Astrocyte (in vitro differentiated cells and primary cell): ENCODE measurements at regions not wholly inside any gene's neighbourhood (a gene's known extent, or its start where the extent isn't known, plus 50 kb on each side); places are given as distances from the start of the nearest gene placed in this dataset.

ENCODE experiments used
- DNase-seq: peaks from one replicate; pipeline ENCODE4 v3.0.0-alpha.2; 2010; ENCODE audit warnings: low read depth
- FAIRE-seq: peaks from 2 replicates; lab custom pipeline; 2011; peaks lifted over from hg19 to GRCh38; lab: Jason Lieb, UNC
- H2AFZ ChIP-seq: 2 replicates; pipeline ENCODE4 v1.6.0; 2012; ENCODE audit warnings: low read depth, low read length, inconsistent platforms
- H3K27ac ChIP-seq: 2 replicates; pipeline ENCODE4 v1.5.1; 2011; ENCODE audit warnings: low read depth, low read length, inconsistent platforms
- H3K27me3 ChIP-seq: 2 replicates; pipeline ENCODE4 v1.6.0; 2011; ENCODE audit warnings: low read length, inconsistent platforms; ENCODE audit not compliant: insufficient read depth
- H3K36me3 ChIP-seq: 2 replicates; pipeline ENCODE4 v1.5.1; 2011; ENCODE audit warnings: low read length, inconsistent platforms; ENCODE audit not compliant: insufficient read depth
- H3K4me1 ChIP-seq: 2 replicates; pipeline ENCODE4 v1.5.1; 2011; ENCODE audit warnings: low read length, inconsistent platforms; ENCODE audit not compliant: insufficient read depth
- H3K4me2 ChIP-seq: 2 replicates; pipeline ENCODE4 v1.6.0; 2012; ENCODE audit warnings: low read length, inconsistent platforms
- H3K4me3 ChIP-seq: 2 replicates; pipeline ENCODE4 v1.5.1; 2011; ENCODE audit warnings: low read depth, mild to moderate bottlenecking, low read length, inconsistent platforms; ENCODE audit not compliant: insufficient read depth
- H3K79me2 ChIP-seq: 2 replicates; pipeline ENCODE4 v1.6.0; 2012; ENCODE audit warnings: mild to moderate bottlenecking, low read length, inconsistent platforms; ENCODE audit not compliant: insufficient read depth
- H3K9ac ChIP-seq: 2 replicates; pipeline ENCODE4 v1.6.0; 2012; ENCODE audit warnings: mild to moderate bottlenecking, low read length, inconsistent platforms
- H3K9me3 ChIP-seq: 2 replicates; pipeline ENCODE4 v1.5.1; 2012; ENCODE audit warnings: low read depth, mild to moderate bottlenecking, low read length, inconsistent platforms; ENCODE audit not compliant: insufficient read depth
- H4K20me1 ChIP-seq: 2 replicates; pipeline ENCODE4 v1.6.0; 2012; ENCODE audit warnings: low read length, inconsistent platforms; ENCODE audit not compliant: insufficient read depth
- H3K27ac Mint-ChIP-seq: one replicate; pipeline ENCODE4 v1.8.0; 2021; ENCODE audit warnings: mild to moderate bottlenecking, mixed read lengths; ENCODE audit not compliant: unreplicated experiment
- H3K27me3 Mint-ChIP-seq: one replicate; pipeline ENCODE4 v1.8.0; 2021; ENCODE audit warnings: low read depth, mixed read lengths; ENCODE audit not compliant: unreplicated experiment
- H3K36me3 Mint-ChIP-seq: one replicate; pipeline ENCODE4 v1.8.0; 2021; ENCODE audit warnings: low read depth, mixed read lengths; ENCODE audit not compliant: unreplicated experiment
- H3K4me1 Mint-ChIP-seq: one replicate; pipeline ENCODE4 v1.8.0; 2021; ENCODE audit warnings: low read depth, mixed read lengths; ENCODE audit not compliant: unreplicated experiment
- H3K4me3 Mint-ChIP-seq: one replicate; pipeline ENCODE4 v1.8.0; 2021; ENCODE audit warnings: mild to moderate bottlenecking, moderate library complexity, mixed read lengths; ENCODE audit not compliant: unreplicated experiment
- H3K9me3 Mint-ChIP-seq: one replicate; pipeline ENCODE4 v1.8.0; 2021; ENCODE audit warnings: mild to moderate bottlenecking, mixed read lengths; ENCODE audit not compliant: unreplicated experiment
- EZH2 ChIP-seq: IDR thresholded peaks from 2 replicates; pipeline ENCODE4 v1.6.1; 2012; ENCODE audit warnings: mild to moderate bottlenecking, low read length, inconsistent platforms; ENCODE audit not compliant: insufficient read depth
- TF ChIP-seq, protein P1 (sequence below): IDR thresholded peaks from 2 replicates; pipeline ENCODE4 v1.5.1; 2011; ENCODE audit warnings: low read depth, mild to moderate bottlenecking, inconsistent platforms, low read length, moderate library complexity; ENCODE audit not compliant: insufficient read depth

DNA sequence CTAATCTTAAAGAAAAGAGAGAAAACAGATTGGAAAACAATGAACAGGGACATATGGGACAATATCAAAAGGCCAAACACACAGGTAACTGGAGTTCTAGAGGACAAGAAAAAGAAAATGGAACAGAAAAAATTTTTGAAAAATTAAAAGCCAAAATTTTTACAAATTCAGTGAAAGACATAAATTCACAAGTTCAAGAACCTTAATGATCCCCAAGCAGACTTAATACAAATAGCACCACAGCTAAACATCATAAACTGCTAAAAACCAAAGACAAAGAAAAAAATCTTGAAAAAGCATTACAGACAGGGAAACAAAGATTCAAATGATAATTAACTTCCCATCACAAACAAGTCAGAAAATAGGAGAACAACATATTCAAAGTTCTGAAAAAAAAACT is 338.5 kb upstream of the SLC30A5 start:
- no peaks in the 10 kb centered on the region for H4K20me1 ChIP-seq
- H3K27ac ChIP-seq, result no peak overlapping the region
- peaks cover 8% of the 10 kb centered on the region for H3K27me3 ChIP-seq
- H3K4me1 ChIP-seq, result no peaks in the 10 kb centered on the region
- no peaks in the 10 kb centered on the region for H3K9me3 ChIP-seq
- H3K27me3 Mint-ChIP-seq, result no peaks in the 10 kb centered on the region
- H3K36me3 Mint-ChIP-seq, result no peaks in the 10 kb centered on the region
- DNase-seq (no peak), FAIRE-seq (no peak)
- no peak overlapping the region for H2AFZ ChIP-seq
- H3K27ac Mint-ChIP-seq, result no peak overlapping the region
- TF ChIP-seq, protein P1, sequence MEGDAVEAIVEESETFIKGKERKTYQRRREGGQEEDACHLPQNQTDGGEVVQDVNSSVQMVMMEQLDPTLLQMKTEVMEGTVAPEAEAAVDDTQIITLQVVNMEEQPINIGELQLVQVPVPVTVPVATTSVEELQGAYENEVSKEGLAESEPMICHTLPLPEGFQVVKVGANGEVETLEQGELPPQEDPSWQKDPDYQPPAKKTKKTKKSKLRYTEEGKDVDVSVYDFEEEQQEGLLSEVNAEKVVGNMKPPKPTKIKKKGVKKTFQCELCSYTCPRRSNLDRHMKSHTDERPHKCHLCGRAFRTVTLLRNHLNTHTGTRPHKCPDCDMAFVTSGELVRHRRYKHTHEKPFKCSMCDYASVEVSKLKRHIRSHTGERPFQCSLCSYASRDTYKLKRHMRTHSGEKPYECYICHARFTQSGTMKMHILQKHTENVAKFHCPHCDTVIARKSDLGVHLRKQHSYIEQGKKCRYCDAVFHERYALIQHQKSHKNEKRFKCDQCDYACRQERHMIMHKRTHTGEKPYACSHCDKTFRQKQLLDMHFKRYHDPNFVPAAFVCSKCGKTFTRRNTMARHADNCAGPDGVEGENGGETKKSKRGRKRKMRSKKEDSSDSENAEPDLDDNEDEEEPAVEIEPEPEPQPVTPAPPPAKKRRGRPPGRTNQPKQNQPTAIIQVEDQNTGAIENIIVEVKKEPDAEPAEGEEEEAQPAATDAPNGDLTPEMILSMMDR, result no peak
- TF ChIP-seq EZH2, result no peak
- H3K4me2 ChIP-seq, result no peak overlapping the region
- H3K4me1 Mint-ChIP-seq, result no peaks in the 10 kb centered on the region
- H3K79me2 ChIP-seq, result no peaks in the 10 kb centered on the region
- peaks cover 1% of the 10 kb centered on the region for H3K9me3 Mint-ChIP-seq
- H3K4me3 ChIP-seq, result no peak overlapping the region
- no peak overlapping the region for H3K4me3 Mint-ChIP-seq
- no peak overlapping the region for H3K9ac ChIP-seq
- H3K36me3 ChIP-seq, result no peaks in the 10 kb centered on the region

DNA sequence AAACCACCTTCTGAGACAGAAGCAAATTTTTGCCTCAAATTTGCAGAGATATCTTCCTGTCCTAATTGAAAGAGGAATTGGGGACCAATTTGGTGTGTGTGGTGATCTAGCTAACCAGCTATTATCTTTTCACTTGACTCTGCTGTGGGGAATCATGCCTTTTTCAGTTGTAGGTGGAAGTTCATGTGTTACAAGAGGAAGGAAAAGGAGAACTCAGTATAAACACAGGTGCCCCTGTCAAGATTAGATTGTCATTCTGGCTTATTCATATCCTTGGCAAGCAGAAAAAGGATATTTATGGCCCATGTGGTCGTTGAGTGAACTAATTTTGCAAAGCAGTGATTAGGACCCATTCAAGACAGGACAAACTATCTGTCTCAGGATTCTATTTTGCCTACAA is 336.8 kb upstream of the SLC30A5 start:
- no peak overlapping the region for H3K9ac ChIP-seq
- H3K36me3 Mint-ChIP-seq, result no peaks in the 10 kb centered on the region
- peaks cover 1% of the 10 kb centered on the region for H3K9me3 Mint-ChIP-seq
- no peak overlapping the region for H3K4me3 ChIP-seq
- DNase-seq (no peak), FAIRE-seq (no peak)
- H2AFZ ChIP-seq, result no peak overlapping the region
- H3K9me3 ChIP-seq, result no peaks in the 10 kb centered on the region
- H3K27ac Mint-ChIP-seq, result no peak overlapping the region
- no peaks in the 10 kb centered on the region for H3K79me2 ChIP-seq
- H3K4me1 Mint-ChIP-seq, result no peaks in the 10 kb centered on the region
- no peaks in the 10 kb centered on the region for H4K20me1 ChIP-seq
- no peaks in the 10 kb centered on the region for H3K4me1 ChIP-seq
- no peaks in the 10 kb centered on the region for H3K36me3 ChIP-seq
- no peaks in the 10 kb centered on the region for H3K27me3 Mint-ChIP-seq
- no peak overlapping the region for H3K4me3 Mint-ChIP-seq
- no peak overlapping the region for H3K4me2 ChIP-seq
- no peak overlapping the region for H3K27ac ChIP-seq
- TF ChIP-seq EZH2, result no peak
- TF ChIP-seq, protein P1, result no peak
- peaks cover 8% of the 10 kb centered on the region for H3K27me3 ChIP-seq

DNA sequence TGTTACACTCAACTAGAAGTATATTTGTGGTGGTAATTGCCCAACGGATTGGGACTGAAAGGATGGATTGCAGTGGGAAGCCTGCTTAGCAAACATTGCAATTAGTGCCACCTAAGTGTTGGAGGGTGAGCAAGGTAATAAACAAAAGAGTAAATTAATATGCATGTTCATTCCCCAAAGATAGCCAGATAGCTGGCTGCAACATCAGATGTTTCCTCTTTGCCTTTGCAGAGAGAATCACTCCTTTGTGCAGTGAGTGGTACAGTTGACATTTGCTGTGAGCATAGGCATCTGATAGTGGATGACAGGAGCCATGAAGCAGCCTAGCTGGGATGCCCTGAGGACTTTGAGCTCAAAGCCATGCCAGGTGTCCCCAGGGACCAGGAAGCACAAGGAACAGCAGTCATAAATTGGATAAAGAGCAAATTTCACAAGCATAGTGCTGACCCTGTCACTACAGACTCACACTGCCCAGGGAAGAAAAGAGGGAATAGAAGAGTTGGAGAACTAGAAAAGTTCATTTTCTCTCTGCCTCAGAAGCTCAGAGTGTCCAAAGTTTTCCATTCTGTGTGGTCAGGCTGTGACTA is 336.1 kb upstream of the SLC30A5 start:
- H3K9me3 Mint-ChIP-seq, result peaks cover 1% of the 10 kb centered on the region
- no peaks in the 10 kb centered on the region for H3K27me3 Mint-ChIP-seq
- H3K27ac Mint-ChIP-seq, result no peak overlapping the region
- H3K4me3 Mint-ChIP-seq, result no peak overlapping the region
- peaks cover 8% of the 10 kb centered on the region for H3K27me3 ChIP-seq
- DNase-seq (no peak), FAIRE-seq (no peak)
- no peak overlapping the region for H3K27ac ChIP-seq
- no peak overlapping the region for H2AFZ ChIP-seq
- H3K4me1 ChIP-seq, result no peaks in the 10 kb centered on the region
- H3K36me3 Mint-ChIP-seq, result no peaks in the 10 kb centered on the region
- no peaks in the 10 kb centered on the region for H3K36me3 ChIP-seq
- no peak overlapping the region for H3K4me3 ChIP-seq
- H3K4me1 Mint-ChIP-seq, result no peaks in the 10 kb centered on the region
- no peak overlapping the region for H3K9ac ChIP-seq
- H3K79me2 ChIP-seq, result no peaks in the 10 kb centered on the region
- TF ChIP-seq, protein P1, result no peak
- TF ChIP-seq EZH2, result no peak
- no peaks in the 10 kb centered on the region for H3K9me3 ChIP-seq
- H3K4me2 ChIP-seq, result no peak overlapping the region
- H4K20me1 ChIP-seq, result no peaks in the 10 kb centered on the region
